ENCODE measurements at regions not wholly inside any gene's neighbourhood (a gene's known extent, or its start where the extent isn't known, plus 50 kb on each side); places are given as distances from the start of the nearest gene placed in this dataset.

DNA sequence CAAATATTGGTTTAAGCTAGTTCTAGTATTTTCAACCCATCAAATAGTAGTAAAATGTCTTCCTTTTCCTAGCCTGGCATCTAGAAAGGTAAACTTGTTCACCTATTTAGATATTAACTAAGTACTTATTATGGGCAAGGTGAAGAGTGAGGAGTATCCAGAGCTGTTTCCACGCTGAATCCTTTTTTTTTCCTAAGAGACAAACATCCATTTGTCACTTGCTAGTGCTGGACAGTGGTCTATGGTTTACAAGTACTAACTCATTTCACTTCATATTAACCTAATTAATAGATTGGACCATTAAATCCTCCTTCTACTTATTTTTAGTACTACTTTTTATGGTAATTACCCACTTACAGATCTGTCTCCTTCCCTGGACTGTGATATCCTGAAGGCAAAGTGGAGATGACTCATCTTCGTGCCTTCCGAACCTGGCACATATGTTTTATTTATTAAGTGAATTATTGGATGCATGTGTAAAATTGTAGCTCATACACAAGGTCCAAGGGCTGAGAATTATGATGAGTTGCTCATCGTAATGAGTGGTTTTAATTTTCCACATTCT is 159.6 kb upstream of the IGFBP3 start:
- TF ChIP-seq CTCF (IDR thresholded peaks at IDR 0.05; ENCODE audit: low read depth, low read length): no peak
- DNase-seq (ENCODE audit: low read depth in 2 of 2): no peak
- H3K4me3 ChIP-seq (replicated peaks in 1 of 2; ENCODE audit: low read depth in 2 of 2, low read length in 2 of 2): no peak overlapping the region

GRCh38 chr7:46079421-46079820 is 158.3 kb upstream of the IGFBP3 start:
- DNase-seq (ENCODE audit: low read depth in 2 of 2): no peak
- TF ChIP-seq CTCF (IDR thresholded peaks at IDR 0.05; ENCODE audit: low read depth, low read length): no peak
- no peak overlapping the region for H3K4me3 ChIP-seq (replicated peaks in 1 of 2; ENCODE audit: low read depth in 2 of 2, low read length in 2 of 2)

GRCh38 chr7:46076527-46076926 is 155.5 kb upstream of the IGFBP3 start:
- no peak for TF ChIP-seq CTCF (IDR thresholded peaks at IDR 0.05; ENCODE audit: low read depth, low read length)
- DNase-seq (ENCODE audit: low read depth in 2 of 2): peak; percentile 22 to 24
- H3K4me3 ChIP-seq (replicated peaks in 1 of 2; ENCODE audit: low read depth in 2 of 2, low read length in 2 of 2): no peak overlapping the region

DNA sequence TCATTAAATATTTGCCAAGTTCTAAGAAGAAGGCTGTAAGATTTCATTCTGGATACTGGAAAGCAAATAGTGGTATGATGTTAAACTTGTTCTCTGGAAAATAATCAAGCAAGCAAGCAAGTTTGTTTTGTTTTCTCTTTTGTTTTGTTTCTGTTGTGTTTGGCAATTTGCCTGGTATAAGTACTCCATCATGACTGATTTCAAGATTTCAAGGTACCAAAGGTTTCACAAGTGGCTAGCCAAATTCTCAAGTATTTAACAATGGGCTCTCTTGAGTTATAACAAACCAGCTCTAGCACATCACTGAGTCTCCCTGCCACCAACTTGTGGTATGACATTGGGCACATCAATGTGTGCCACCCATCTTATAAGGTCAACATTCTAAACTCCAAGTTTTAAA is 151.7 kb upstream of the IGFBP3 start:
- no peak for TF ChIP-seq CTCF (IDR thresholded peaks at IDR 0.05; ENCODE audit: low read depth, low read length)
- DNase-seq (ENCODE audit: low read depth in 2 of 2): peak; percentile 14 to 81
- no peak overlapping the region for H3K4me3 ChIP-seq (replicated peaks in 1 of 2; ENCODE audit: low read depth in 2 of 2, low read length in 2 of 2)

GRCh38 chr7:46071601-46072000 is 150.5 kb upstream of the IGFBP3 start:
- H3K4me3 ChIP-seq (replicated peaks in 1 of 2; ENCODE audit: low read depth in 2 of 2, low read length in 2 of 2): no peak overlapping the region
- peak in 1 of 2 donors; percentile 69 for DNase-seq (ENCODE audit: low read depth in 2 of 2)
- no peak for TF ChIP-seq CTCF (IDR thresholded peaks at IDR 0.05; ENCODE audit: low read depth, low read length)

DNA sequence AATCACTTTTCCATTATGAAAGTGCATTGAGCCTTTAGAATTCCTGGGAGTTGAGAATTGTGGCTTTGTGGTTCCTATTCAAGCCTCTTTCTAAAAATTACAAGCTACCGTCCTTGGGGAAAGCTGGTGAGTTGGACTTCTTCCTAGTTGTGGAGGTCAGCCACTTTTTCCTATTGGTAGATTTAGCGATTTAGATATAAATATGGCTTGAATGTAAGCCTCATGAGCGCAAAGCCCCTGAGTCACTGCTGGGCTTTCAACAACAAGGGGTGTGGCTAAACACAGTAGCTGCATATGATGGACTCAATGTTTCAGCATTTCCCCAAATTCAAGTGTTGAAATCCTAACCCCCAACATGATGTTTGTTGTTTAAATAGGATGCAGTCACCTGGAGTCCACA is 150.0 kb upstream of the IGFBP3 start:
- no peak overlapping the region for H3K4me3 ChIP-seq (replicated peaks in 1 of 2; ENCODE audit: low read depth in 2 of 2, low read length in 2 of 2)
- peak in 1 of 2 donors; percentile 85 for DNase-seq (ENCODE audit: low read depth in 2 of 2)

More for the DNA sequence above, 150.0 kb upstream of the IGFBP3 start:
- TF ChIP-seq CTCF (IDR thresholded peaks at IDR 0.05; ENCODE audit: low read depth, low read length): no peak
